Glutamatergic neuron (in vitro differentiated cells): ENCODE measurements at regions not wholly inside any gene's neighbourhood (a gene's known extent, or its start where the extent isn't known, plus 50 kb on each side); places are given as distances from the start of the nearest gene placed in this dataset.

Experiments used
- DNase-seq: peaks from one replicate; pipeline ENCODE4 v3.0.0; 2022
- H3K27ac Mint-ChIP-seq: one replicate; pipeline ENCODE4 v1.8.0; 2020; ENCODE audit warnings: mild to moderate bottlenecking, mixed read lengths, inconsistent platforms; ENCODE audit not compliant: unreplicated experiment
- H3K27me3 Mint-ChIP-seq: one replicate; pipeline ENCODE4 v1.8.0; 2020; ENCODE audit warnings: mild to moderate bottlenecking, moderate library complexity, mixed read lengths, inconsistent platforms; ENCODE audit not compliant: unreplicated experiment
- H3K36me3 Mint-ChIP-seq: one replicate; pipeline ENCODE4 v1.8.0; 2020; ENCODE audit warnings: mild to moderate bottlenecking, mixed read lengths, inconsistent platforms; ENCODE audit not compliant: unreplicated experiment
- H3K4me1 Mint-ChIP-seq: one replicate; pipeline ENCODE4 v1.8.0; 2020; ENCODE audit warnings: mild to moderate bottlenecking, low read depth, mixed read lengths, inconsistent platforms; ENCODE audit not compliant: unreplicated experiment
- H3K4me3 Mint-ChIP-seq: one replicate; pipeline ENCODE4 v1.8.0; 2020; ENCODE audit warnings: mild to moderate bottlenecking, mixed read lengths, inconsistent platforms; ENCODE audit not compliant: unreplicated experiment
- H3K9me3 Mint-ChIP-seq: one replicate; pipeline ENCODE4 v1.8.0; 2020; ENCODE audit warnings: mild to moderate bottlenecking, moderate library complexity, mixed read lengths, inconsistent platforms; ENCODE audit not compliant: unreplicated experiment
- TF ChIP-seq, protein P1 (sequence below): fragments of 200-600 bp; sonication (generic); IDR thresholded peaks from one replicate; pipeline ENCODE4 v1.5.0; 2021; ENCODE audit not compliant: partially characterized antibody, unreplicated experiment

GRCh38 chr1:57947471-57947870 is 523.6 kb upstream of the DAB1 start:
- Mint-ChIP-seq H3K27ac (no peak overlapping the region), H3K4me1 (no peaks in the 10 kb centered on the region), H3K27me3 (peaks cover 3% of the 10 kb centered on the region), H3K36me3 (no peaks in the 10 kb centered on the region), H3K4me3 (no peak overlapping the region), H3K9me3 (peaks cover 3% of the 10 kb centered on the region)
- DNase-seq: no peak
- TF ChIP-seq, protein P1, sequence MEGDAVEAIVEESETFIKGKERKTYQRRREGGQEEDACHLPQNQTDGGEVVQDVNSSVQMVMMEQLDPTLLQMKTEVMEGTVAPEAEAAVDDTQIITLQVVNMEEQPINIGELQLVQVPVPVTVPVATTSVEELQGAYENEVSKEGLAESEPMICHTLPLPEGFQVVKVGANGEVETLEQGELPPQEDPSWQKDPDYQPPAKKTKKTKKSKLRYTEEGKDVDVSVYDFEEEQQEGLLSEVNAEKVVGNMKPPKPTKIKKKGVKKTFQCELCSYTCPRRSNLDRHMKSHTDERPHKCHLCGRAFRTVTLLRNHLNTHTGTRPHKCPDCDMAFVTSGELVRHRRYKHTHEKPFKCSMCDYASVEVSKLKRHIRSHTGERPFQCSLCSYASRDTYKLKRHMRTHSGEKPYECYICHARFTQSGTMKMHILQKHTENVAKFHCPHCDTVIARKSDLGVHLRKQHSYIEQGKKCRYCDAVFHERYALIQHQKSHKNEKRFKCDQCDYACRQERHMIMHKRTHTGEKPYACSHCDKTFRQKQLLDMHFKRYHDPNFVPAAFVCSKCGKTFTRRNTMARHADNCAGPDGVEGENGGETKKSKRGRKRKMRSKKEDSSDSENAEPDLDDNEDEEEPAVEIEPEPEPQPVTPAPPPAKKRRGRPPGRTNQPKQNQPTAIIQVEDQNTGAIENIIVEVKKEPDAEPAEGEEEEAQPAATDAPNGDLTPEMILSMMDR: no peak

- Mint-ChIP-seq H3K4me3 (no peak overlapping the region), H3K9me3 (peaks cover 3% of the 10 kb centered on the region), H3K27me3 (no peaks in the 10 kb centered on the region), H3K36me3 (no peaks in the 10 kb centered on the region), H3K27ac (no peak overlapping the region), H3K4me1 (no peaks in the 10 kb centered on the region)
- TF ChIP-seq, protein P1: no peak
- no peak for DNase-seq
Observed at GRCh38 chr1:57945045-57945444, 521.2 kb upstream of the DAB1 start.

GRCh38 chr1:57943365-57943764 is 519.5 kb upstream of the DAB1 start:
- TF ChIP-seq, protein P1: no peak
- Mint-ChIP-seq H3K27ac (no peak overlapping the region), H3K4me3 (no peak overlapping the region), H3K36me3 (no peaks in the 10 kb centered on the region), H3K9me3 (peaks cover 3% of the 10 kb centered on the region), H3K27me3 (no peaks in the 10 kb centered on the region), H3K4me1 (no peaks in the 10 kb centered on the region)
- DNase-seq: no peak

- TF ChIP-seq, protein P1: no peak
- Mint-ChIP-seq H3K36me3 (no peaks in the 10 kb centered on the region), H3K27ac (no peak overlapping the region), H3K27me3 (no peaks in the 10 kb centered on the region), H3K9me3 (no peaks in the 10 kb centered on the region), H3K4me3 (no peak overlapping the region), H3K4me1 (no peaks in the 10 kb centered on the region)
- DNase-seq: no peak
Observed at GRCh38 chr1:57934745-57935144, 510.9 kb upstream of the DAB1 start.

DNA sequence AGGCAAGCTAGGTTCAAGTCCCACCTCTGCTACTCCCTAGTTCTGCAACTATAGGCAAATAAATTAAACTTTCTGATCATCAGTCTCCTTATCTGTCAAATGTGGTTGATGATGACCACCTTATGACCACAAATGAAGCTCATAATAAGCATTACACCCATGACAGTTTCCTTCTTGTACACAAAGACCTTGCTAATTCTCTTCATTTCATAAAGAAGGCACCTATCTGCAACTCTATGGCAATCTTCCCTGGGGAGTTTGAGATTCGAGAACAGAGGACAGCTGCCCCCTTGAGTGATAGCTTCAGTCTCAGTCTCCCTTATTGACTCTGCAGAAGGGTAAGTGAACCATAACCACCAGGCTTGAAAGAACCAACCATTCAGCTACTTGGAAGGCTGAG is 503.1 kb upstream of the DAB1 start:
- Mint-ChIP-seq H3K27me3 (no peaks in the 10 kb centered on the region), H3K9me3 (no peaks in the 10 kb centered on the region), H3K4me1 (no peaks in the 10 kb centered on the region), H3K4me3 (no peak overlapping the region), H3K36me3 (no peaks in the 10 kb centered on the region), H3K27ac (no peak overlapping the region)
- DNase-seq: no peak
- TF ChIP-seq, protein P1: no peak
